AG10803 (cell line): ENCODE measurements at regions not wholly inside any gene's neighbourhood (a gene's known extent, or its start where the extent isn't known, plus 50 kb on each side); places are given as distances from the start of the nearest gene placed in this dataset.

Experiments used
- DNase-seq: peaks from one replicate; pipeline ENCODE4 v3.0.0; 2010; ENCODE audit warnings: low read depth
- H3K4me3 ChIP-seq: 2 replicates; pipeline ENCODE4 v1.5.1; 2011; ENCODE audit warnings: mild to moderate bottlenecking, low read length, control low read depth
- TF ChIP-seq, protein P1 (sequence below): conservative IDR thresholded peaks from 2 replicates; pipeline ENCODE4 v1.5.1; 2011; ENCODE audit warnings: mild to moderate bottlenecking, low read length, control low read depth, inconsistent platforms

GRCh38 chr2:16952805-16953204 is 287.2 kb upstream of the CYRIA start:
- TF ChIP-seq, protein P1, sequence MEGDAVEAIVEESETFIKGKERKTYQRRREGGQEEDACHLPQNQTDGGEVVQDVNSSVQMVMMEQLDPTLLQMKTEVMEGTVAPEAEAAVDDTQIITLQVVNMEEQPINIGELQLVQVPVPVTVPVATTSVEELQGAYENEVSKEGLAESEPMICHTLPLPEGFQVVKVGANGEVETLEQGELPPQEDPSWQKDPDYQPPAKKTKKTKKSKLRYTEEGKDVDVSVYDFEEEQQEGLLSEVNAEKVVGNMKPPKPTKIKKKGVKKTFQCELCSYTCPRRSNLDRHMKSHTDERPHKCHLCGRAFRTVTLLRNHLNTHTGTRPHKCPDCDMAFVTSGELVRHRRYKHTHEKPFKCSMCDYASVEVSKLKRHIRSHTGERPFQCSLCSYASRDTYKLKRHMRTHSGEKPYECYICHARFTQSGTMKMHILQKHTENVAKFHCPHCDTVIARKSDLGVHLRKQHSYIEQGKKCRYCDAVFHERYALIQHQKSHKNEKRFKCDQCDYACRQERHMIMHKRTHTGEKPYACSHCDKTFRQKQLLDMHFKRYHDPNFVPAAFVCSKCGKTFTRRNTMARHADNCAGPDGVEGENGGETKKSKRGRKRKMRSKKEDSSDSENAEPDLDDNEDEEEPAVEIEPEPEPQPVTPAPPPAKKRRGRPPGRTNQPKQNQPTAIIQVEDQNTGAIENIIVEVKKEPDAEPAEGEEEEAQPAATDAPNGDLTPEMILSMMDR: no peak
- H3K4me3 ChIP-seq: no peak overlapping the region
- no peak for DNase-seq

DNA sequence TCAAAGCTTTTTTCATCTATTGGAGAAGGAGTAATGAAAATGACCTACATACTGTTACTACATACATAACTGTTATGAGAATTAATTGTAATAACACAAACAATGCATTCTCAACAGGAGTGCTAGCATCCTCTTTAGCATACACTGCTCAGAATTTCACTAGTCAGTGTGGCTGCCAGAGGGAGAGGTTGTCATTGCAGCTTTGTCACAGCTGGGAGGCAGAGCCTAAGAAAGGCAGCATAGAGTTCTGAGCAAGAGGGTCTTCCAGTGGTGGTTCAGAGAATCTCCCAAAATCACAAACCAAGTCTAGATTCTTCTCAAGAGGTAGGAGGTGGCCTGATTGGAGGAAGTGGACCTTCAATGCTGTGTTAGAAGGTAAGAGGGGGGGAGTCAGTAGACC is 286.7 kb upstream of the CYRIA start:
- TF ChIP-seq, protein P1: no peak
- H3K4me3 ChIP-seq: no peak overlapping the region
- no peak for DNase-seq

- TF ChIP-seq, protein P1: no peak
- H3K4me3 ChIP-seq: no peak overlapping the region
- DNase-seq: no peak
Observed at GRCh38 chr2:16950436-16950835, 284.8 kb upstream of the CYRIA start.

DNA sequence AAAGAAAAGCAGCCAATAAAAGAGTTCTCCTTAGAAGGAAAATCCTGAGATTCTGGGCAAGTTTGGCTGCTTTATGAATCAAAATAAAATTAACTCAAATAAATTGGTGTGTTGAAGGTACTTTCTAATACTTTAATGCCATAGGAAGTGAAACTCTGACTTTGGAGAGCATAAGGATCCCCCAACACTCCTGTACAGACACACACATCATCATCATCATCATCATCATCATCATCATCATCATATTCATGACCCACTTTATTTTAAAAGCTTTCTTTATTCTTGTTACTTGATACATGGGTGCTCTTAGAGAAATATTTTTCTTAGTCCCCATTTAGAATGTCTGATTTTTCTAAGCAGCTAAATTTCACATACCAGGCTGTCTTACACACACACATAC is 283.1 kb upstream of the CYRIA start:
- no peak overlapping the region for H3K4me3 ChIP-seq
- TF ChIP-seq, protein P1: no peak
- no peak for DNase-seq

DNA sequence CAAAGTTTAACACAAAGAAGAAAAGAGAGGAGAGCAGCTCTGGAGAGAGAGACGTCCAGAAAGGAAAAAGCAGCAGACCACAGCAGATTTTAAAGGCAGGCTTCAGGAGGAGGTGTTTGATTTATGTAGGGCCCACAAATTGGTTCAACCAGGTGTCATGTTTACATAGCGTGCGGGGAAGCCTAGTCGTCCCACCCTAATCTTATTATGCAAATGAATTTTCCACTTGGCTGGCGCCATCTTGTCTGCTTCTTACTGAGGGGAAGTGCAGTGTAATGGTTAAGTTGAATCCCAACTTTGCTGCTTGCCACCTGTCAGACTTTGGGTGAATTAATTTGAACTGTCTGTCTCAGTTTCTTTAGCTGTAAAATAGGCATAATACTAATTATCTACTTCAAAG is 282.4 kb upstream of the CYRIA start:
- TF ChIP-seq, protein P1: no peak
- DNase-seq: no peak
- no peak overlapping the region for H3K4me3 ChIP-seq

DNA sequence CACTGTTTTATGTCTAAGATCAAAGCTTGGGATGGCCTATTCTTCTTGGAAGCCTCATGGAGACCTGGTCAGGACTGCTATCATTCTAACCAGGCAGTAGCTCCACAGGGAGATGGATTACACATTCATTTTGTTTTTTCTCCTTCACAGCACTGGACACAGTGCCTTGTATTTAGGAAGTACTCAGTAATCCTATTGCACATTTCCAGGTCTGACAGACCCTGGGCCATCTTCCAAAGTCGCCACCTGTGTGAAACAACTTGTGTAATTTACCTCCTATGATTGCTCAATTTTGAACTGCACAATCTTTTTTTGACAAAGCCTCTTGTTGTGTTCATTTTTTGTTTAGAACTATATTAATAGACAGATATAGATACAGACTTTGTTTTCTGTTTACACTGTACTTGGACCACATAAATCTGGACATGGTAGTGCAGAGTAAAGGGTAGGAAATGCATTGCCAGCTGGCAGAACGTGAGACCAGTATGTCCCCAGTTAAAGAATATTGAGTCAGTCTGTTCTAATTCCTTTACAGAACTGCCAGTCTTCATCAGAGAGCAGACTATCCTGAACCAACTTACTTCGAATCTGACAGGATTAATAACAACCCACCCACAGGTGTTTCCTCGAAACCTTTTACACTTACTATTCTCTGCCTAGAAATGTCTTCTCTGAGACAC is 277.8 kb upstream of the CYRIA start:
- DNase-seq: no peak
- H3K4me3 ChIP-seq: no peak overlapping the region
- TF ChIP-seq, protein P1: no peak

- TF ChIP-seq, protein P1: no peak
- no peak for DNase-seq
- H3K4me3 ChIP-seq: no peak overlapping the region
Observed at GRCh38 chr2:16940214-16940613, 274.6 kb upstream of the CYRIA start.
